ENCODE measurements at regions not wholly inside any gene's neighbourhood (a gene's known extent, or its start where the extent isn't known, plus 50 kb on each side); places are given as distances from the start of the nearest gene placed in this dataset.

GRCh38 chr14:58865514-58866281, 227.9 kb downstream of the DACT1 start:
- Histone ChIP-seq H3K4me1 (ENCODE audit: insufficient read depth, low read length) (no peaks in the 10 kb centered on the region), H3K9me3 (ENCODE audit: control insufficient read depth, insufficient read depth, low read length) (no peaks in the 10 kb centered on the region), H3K36me3 (ENCODE audit: insufficient read depth, low read length) (no peaks in the 10 kb centered on the region), H3K9ac (ENCODE audit: low read depth, low read length) (no peak overlapping the region)

DNA sequence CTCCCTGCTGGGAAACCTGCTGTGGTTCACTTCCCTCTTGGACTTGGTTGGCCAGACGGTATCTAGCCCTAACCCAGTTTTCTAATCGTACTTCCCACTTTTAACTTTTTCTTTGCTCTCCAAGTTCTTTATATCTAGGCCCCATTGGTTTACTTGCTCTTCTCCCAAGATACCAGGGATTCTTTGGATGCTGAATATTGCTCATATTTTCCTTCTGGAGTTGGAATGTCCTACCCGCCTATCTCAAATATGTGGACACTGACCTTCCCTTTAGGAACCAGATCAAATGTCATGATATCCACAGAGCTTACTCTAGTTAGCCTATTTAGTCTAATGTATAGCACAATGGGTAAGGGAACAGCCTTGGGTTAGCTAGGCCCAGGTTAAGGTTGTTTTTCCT, 228.6 kb downstream of the DACT1 start:
- no peaks in the 10 kb centered on the region for H3K4me1 ChIP-seq (ENCODE audit: insufficient read depth, low read length)

GRCh38 chr14:58870961-58871360, 233.2 kb downstream of the DACT1 start:
- Histone ChIP-seq H3K36me3 (ENCODE audit: insufficient read depth, low read length) (no peaks in the 10 kb centered on the region), H3K9me3 (ENCODE audit: control insufficient read depth, insufficient read depth, low read length) (no peaks in the 10 kb centered on the region), H3K4me1 (ENCODE audit: insufficient read depth, low read length) (no peaks in the 10 kb centered on the region), H3K9ac (ENCODE audit: low read depth, low read length) (no peak overlapping the region)

More for the DNA sequence above, 228.6 kb downstream of the DACT1 start:
- H3K9ac ChIP-seq (ENCODE audit: low read depth, low read length): no peak overlapping the region
- no peaks in the 10 kb centered on the region for H3K9me3 ChIP-seq (ENCODE audit: control insufficient read depth, insufficient read depth, low read length)
- H3K36me3 ChIP-seq (ENCODE audit: insufficient read depth, low read length): no peaks in the 10 kb centered on the region

GRCh38 chr14:58871573-58871972, 233.8 kb downstream of the DACT1 start:
- Histone ChIP-seq H3K9ac (ENCODE audit: low read depth, low read length) (no peak overlapping the region), H3K36me3 (ENCODE audit: insufficient read depth, low read length) (no peaks in the 10 kb centered on the region), H3K9me3 (ENCODE audit: control insufficient read depth, insufficient read depth, low read length) (no peaks in the 10 kb centered on the region), H3K4me1 (ENCODE audit: insufficient read depth, low read length) (no peaks in the 10 kb centered on the region)

GRCh38 chr14:58872061-58872460, 234.3 kb downstream of the DACT1 start:
- Histone ChIP-seq H3K4me1 (ENCODE audit: insufficient read depth, low read length) (no peaks in the 10 kb centered on the region), H3K36me3 (ENCODE audit: insufficient read depth, low read length) (no peaks in the 10 kb centered on the region), H3K9ac (ENCODE audit: low read depth, low read length) (no peak overlapping the region), H3K9me3 (ENCODE audit: control insufficient read depth, insufficient read depth, low read length) (no peaks in the 10 kb centered on the region)

- H3K9ac ChIP-seq (ENCODE audit: low read depth, low read length): no peak overlapping the region
- H3K9me3 ChIP-seq (ENCODE audit: control insufficient read depth, insufficient read depth, low read length): no peaks in the 10 kb centered on the region
- no peaks in the 10 kb centered on the region for H3K36me3 ChIP-seq (ENCODE audit: insufficient read depth, low read length)
- H3K4me1 ChIP-seq (ENCODE audit: insufficient read depth, low read length): no peaks in the 10 kb centered on the region
Measured at GRCh38 chr14:58873228-58873953, 235.6 kb downstream of the DACT1 start.

DNA sequence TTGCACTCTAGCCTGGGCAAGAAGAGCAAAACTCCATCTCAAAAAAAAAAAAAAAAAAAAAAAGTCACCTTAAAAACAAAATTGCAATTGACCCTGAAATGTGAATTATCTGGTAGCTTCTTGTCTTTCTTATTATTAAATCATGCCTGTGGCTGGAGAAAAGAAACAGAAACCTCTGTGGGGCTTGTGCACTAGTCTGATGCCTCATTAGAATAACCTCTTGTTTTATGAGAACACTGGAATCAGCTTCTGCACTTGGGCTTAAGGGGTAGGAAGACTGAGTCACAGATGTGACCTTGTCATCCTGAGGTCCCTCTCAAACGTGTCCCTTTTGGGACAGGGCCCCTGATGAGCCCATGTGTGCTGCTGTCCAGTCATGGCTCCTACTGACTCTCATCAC, 237.9 kb downstream of the DACT1 start:
- no peaks in the 10 kb centered on the region for H3K4me1 ChIP-seq (ENCODE audit: insufficient read depth, low read length)
- H3K9ac ChIP-seq (ENCODE audit: low read depth, low read length): no peak overlapping the region
- H3K9me3 ChIP-seq (ENCODE audit: control insufficient read depth, insufficient read depth, low read length): no peaks in the 10 kb centered on the region
- no peaks in the 10 kb centered on the region for H3K36me3 ChIP-seq (ENCODE audit: insufficient read depth, low read length)

GRCh38 chr14:58876608-58877007, 238.8 kb downstream of the DACT1 start:
- H3K36me3 ChIP-seq (ENCODE audit: insufficient read depth, low read length): no peaks in the 10 kb centered on the region
- no peaks in the 10 kb centered on the region for H3K4me1 ChIP-seq (ENCODE audit: insufficient read depth, low read length)
- H3K9me3 ChIP-seq (ENCODE audit: control insufficient read depth, insufficient read depth, low read length): no peaks in the 10 kb centered on the region
- H3K9ac ChIP-seq (ENCODE audit: low read depth, low read length): no peak overlapping the region

DNA sequence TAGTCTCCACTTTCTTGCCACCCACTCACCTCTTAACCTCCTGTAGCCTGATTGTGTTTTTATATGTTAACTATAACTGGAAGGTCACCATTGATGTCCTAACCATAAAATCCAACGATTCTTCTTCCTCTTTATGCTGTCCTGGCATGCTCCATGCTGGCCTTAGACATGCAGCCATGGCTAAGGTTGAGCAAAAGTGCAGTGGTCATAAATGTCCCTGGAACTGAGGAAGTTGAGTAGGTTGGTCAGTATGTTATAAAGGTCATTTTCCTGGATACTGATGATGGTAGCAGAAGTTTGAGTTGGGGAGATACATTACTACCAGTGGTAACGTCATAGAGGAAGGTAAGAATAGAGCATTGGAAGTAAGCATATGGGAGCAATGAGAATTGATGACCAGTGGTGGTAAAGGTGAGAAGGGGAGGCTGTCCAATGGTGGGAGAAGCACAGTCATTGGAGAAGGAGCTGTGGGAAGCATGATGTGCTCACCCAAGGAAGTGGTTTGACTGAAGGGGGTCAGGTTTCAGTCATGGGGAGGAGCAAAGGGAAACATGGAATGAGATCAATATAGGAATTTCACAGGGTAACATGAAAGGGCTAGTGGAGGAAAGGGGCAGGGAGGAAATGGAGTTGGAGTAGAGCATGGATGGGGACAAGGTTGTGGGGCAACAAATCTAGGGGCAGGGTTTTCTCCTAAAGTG, 240.8 kb downstream of the DACT1 start:
- Histone ChIP-seq H3K9ac (ENCODE audit: low read depth, low read length) (no peak overlapping the region), H3K9me3 (ENCODE audit: control insufficient read depth, insufficient read depth, low read length) (no peaks in the 10 kb centered on the region), H3K36me3 (ENCODE audit: insufficient read depth, low read length) (no peaks in the 10 kb centered on the region), H3K4me1 (ENCODE audit: insufficient read depth, low read length) (no peaks in the 10 kb centered on the region)

- H3K9me3 ChIP-seq (ENCODE audit: control insufficient read depth, insufficient read depth, low read length): no peaks in the 10 kb centered on the region
- H3K9ac ChIP-seq (ENCODE audit: low read depth, low read length): no peak overlapping the region
Measured at GRCh38 chr14:58881433-58881832, 243.7 kb downstream of the DACT1 start.

GRCh38 chr14:58882577-58883018, 244.8 kb downstream of the DACT1 start:
- Histone ChIP-seq H3K9ac (ENCODE audit: low read depth, low read length) (no peak overlapping the region), H3K9me3 (ENCODE audit: control insufficient read depth, insufficient read depth, low read length) (no peaks in the 10 kb centered on the region), H3K4me1 (ENCODE audit: insufficient read depth, low read length) (no peaks in the 10 kb centered on the region), H3K36me3 (ENCODE audit: insufficient read depth, low read length) (no peaks in the 10 kb centered on the region)

More at GRCh38 chr14:58881433-58881832, 243.7 kb downstream of the DACT1 start:
- no peaks in the 10 kb centered on the region for H3K36me3 ChIP-seq (ENCODE audit: insufficient read depth, low read length)
- H3K4me1 ChIP-seq (ENCODE audit: insufficient read depth, low read length): no peaks in the 10 kb centered on the region

GRCh38 chr14:58884442-58884841, 246.7 kb downstream of the DACT1 start:
- Histone ChIP-seq H3K36me3 (ENCODE audit: insufficient read depth, low read length) (no peaks in the 10 kb centered on the region), H3K9me3 (ENCODE audit: control insufficient read depth, insufficient read depth, low read length) (no peaks in the 10 kb centered on the region), H3K4me1 (ENCODE audit: insufficient read depth, low read length) (no peaks in the 10 kb centered on the region), H3K9ac (ENCODE audit: low read depth, low read length) (no peak overlapping the region)

- Histone ChIP-seq H3K9ac (ENCODE audit: low read depth, low read length) (no peak overlapping the region), H3K4me1 (ENCODE audit: insufficient read depth, low read length) (no peaks in the 10 kb centered on the region), H3K9me3 (ENCODE audit: control insufficient read depth, insufficient read depth, low read length) (no peaks in the 10 kb centered on the region), H3K36me3 (ENCODE audit: insufficient read depth, low read length) (no peaks in the 10 kb centered on the region)
Measured at GRCh38 chr14:58887931-58888330, 250.2 kb downstream of the DACT1 start.

DNA sequence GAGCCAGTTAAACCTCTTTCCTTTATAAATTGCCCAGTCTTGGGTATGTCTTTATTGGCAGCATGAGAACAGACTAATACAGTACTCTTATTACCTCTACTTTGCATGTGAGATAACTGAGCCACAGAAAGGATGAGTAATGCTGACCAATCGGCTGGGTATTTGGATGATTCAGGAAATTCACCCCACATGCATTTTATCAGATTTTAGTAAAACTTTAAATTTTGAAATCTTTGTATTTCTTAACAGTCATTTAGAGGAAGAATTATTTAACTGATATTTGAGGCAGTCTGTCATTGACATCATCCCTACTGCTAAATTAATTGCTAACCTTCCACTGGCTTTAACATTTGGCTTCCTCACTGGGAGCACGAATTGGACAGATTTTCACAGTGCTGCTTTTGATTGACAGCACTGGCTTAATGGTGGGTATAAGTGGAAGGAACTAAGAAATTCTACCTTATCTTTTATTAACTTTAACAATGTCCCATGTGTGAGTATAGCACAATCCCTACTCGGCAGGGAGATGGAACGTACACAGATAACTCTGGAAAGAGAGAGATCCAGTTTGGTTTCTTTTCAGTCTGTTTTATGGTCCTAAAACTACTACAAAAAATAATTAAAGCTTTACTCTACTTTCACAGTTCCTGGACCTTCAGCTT, 261.0 kb downstream of the DACT1 start:
- no peak overlapping the region for H3K9ac ChIP-seq (ENCODE audit: low read depth, low read length)
- H3K36me3 ChIP-seq (ENCODE audit: insufficient read depth, low read length): no peaks in the 10 kb centered on the region
- H3K4me1 ChIP-seq (ENCODE audit: insufficient read depth, low read length): no peaks in the 10 kb centered on the region
- H3K9me3 ChIP-seq (ENCODE audit: control insufficient read depth, insufficient read depth, low read length): peaks cover 6% of the 10 kb centered on the region

Data from ES-I3 (cell line).